ENCODE measurements at regions not wholly inside any gene's neighbourhood (a gene's known extent, or its start where the extent isn't known, plus 50 kb on each side); places are given as distances from the start of the nearest gene placed in this dataset.

- H3K79me2 ChIP-seq (ENCODE audit: control insufficient read depth, insufficient read depth, low read length): no peaks in the 10 kb centered on the region
- no peak overlapping the region for H3K9ac ChIP-seq (replicated peaks; ENCODE audit: extremely low read depth, insufficient read depth, low read length)
- ChIA-PET CTCF (interaction anchor here (0.7 to 3.3 kb wide), 37 partner anchors 10 to 488 kb away, joined by 3 to 132 read pairs (median 6); no protein-coding TSS in a partner anchor), POLR2A (no interaction called here)
- no peak overlapping the region for H3K4me2 ChIP-seq (ENCODE audit: insufficient read depth, low read length)
- H3K9me1 ChIP-seq (replicated peaks; ENCODE audit: control insufficient read depth, extremely low read depth, insufficient read depth, low read length): no peaks in the 10 kb centered on the region
- H3K36me3 ChIP-seq (ENCODE audit: control insufficient read depth in 2 of 2, extremely low read depth in 1 of 2, insufficient read depth in 2 of 2, low read length in 2 of 2): no peaks in the 10 kb centered on the region
- intact Hi-C loops (cut with micrococcal nuclease) (loop anchor here (1.0 to 5.0 kb wide), 7 partner anchors 48 to 437 kb away; partner anchors contain the start of gene DPH5), dilution Hi-C loops (cut with MboI; ENCODE audit: extremely low pct_ligation_motif_present, low sequenced_read_pairs) (no loop called here)
- H4K20me1 ChIP-seq (replicated peaks; ENCODE audit: control insufficient read depth, extremely low read depth, insufficient read depth, low read length): no peaks in the 10 kb centered on the region
- TF ChIP-seq FOS (IDR thresholded peaks at IDR 0.05; ENCODE audit: borderline replicate concordance, insufficient read depth, low read length): no peak
- TF ChIP-seq POLR2AphosphoS5 (IDR thresholded peaks at IDR 0.05; ENCODE audit: insufficient read depth, low read depth, low read length): no peak
- no peak for TF ChIP-seq CTCF (IDR thresholded peaks at IDR 0.05; ENCODE audit: extremely low read depth in 1 of 2, insufficient read depth in 1 of 2, low read depth in 1 of 2, low read length in 2 of 2)
- no peak for TF ChIP-seq GATA2 (IDR thresholded peaks at IDR 0.05; ENCODE audit: insufficient read depth, insufficient read length, low read depth, low read length)
- TF ChIP-seq JUN (IDR thresholded peaks at IDR 0.05; ENCODE audit: borderline replicate concordance, insufficient read depth, insufficient read length, low read depth): no peak
- no peak for TF ChIP-seq MAX (IDR thresholded peaks at IDR 0.05; ENCODE audit: insufficient read depth, insufficient read length)
- no peak for TF ChIP-seq EZH2 (IDR thresholded peaks at IDR 0.05; ENCODE audit: borderline replicate concordance, low read depth, low read length, severe bottlenecking)
- TF ChIP-seq MYC (IDR thresholded peaks at IDR 0.05; ENCODE audit: low read depth, low read length): no peak
- TF ChIP-seq POLR2A (IDR thresholded peaks at IDR 0.05; ENCODE audit: low read depth, low read length): no peak
- H2AFZ ChIP-seq (ENCODE audit: low read depth, low read length): peak overlapping the region; percentile 62
- no peaks in the 10 kb centered on the region for H3K27me3 ChIP-seq (ENCODE audit: control insufficient read depth in 2 of 2, insufficient read depth in 2 of 2, low read length in 2 of 2)
- no peaks in the 10 kb centered on the region for H3K4me1 ChIP-seq (ENCODE audit: control insufficient read depth, extremely low read depth, insufficient read depth, low read length)
- no peak for FAIRE-seq
- no peaks in the 10 kb centered on the region for H3K9me3 ChIP-seq (replicated peaks; ENCODE audit: control insufficient read depth, insufficient read depth, low read length)
- no peak overlapping the region for H3K27ac ChIP-seq (ENCODE audit: insufficient read depth, low read depth, low read length)
- no peak for DNase-seq (ENCODE audit: low read depth, low spot score)
- no TSS peak for BruUV-seq (replicated peaks)
- H3K4me3 ChIP-seq (replicated peaks in 1 of 3; ENCODE audit: insufficient read depth in 1 of 3, low read depth in 1 of 3, low read length in 3 of 3): no peak overlapping the region
These were observed 120.0 kb downstream of the S1PR1 start for GRCh38 chr1:101356604-101357443.
